Liver (tissue), 3 donors: ENCODE measurements at regions not wholly inside any gene's neighbourhood (a gene's known extent, or its start where the extent isn't known, plus 50 kb on each side); places are given as distances from the start of the nearest gene placed in this dataset.

ENCODE experiments used
- FOXA1 ChIP-seq: IDR thresholded peaks from 2 replicates; pipeline ENCODE4 v1.6.1; 2016; ENCODE audit warnings: antibody characterized with exemption
- GABPA ChIP-seq, 2 donors: IDR thresholded peaks in 1 of 2; conservative IDR thresholded peaks in 1 of 2; 2 replicates each; pipeline ENCODE4 v1.6.1; 2016; ENCODE audit warnings: antibody characterized with exemption in 2 of 2, mild to moderate bottlenecking in 1 of 2, moderate library complexity in 1 of 2
- JUND ChIP-seq, 2 donors: IDR thresholded peaks; 2 replicates each; pipeline ENCODE4 v1.6.1; 2016; ENCODE audit warnings: antibody characterized with exemption in 2 of 2
- TAF1 ChIP-seq: conservative IDR thresholded peaks from 2 replicates; pipeline ENCODE4 v1.6.1; 2016; ENCODE audit warnings: antibody characterized with exemption, mild to moderate bottlenecking
- YY1 ChIP-seq: IDR thresholded peaks from 2 replicates; pipeline ENCODE4 v1.6.1; 2016; ENCODE audit warnings: antibody characterized with exemption, mild to moderate bottlenecking
- TF ChIP-seq, protein P1 (sequence below): fragments of 150-350 bp; IDR thresholded peaks from 2 replicates; pipeline ENCODE4 v1.5.1; 2017; ENCODE audit warnings: improper control_type of control experiment, low read depth, low read length; ENCODE audit not compliant: missing input control
- TF ChIP-seq, protein P2 (sequence below): IDR thresholded peaks from 2 replicates; pipeline ENCODE4 v1.6.1; 2016; ENCODE audit warnings: antibody characterized with exemption
- TF ChIP-seq, protein P3 (sequence below): IDR thresholded peaks from 2 replicates; pipeline ENCODE4 v1.6.1; 2016; ENCODE audit warnings: antibody characterized with exemption, mild to moderate bottlenecking
- TF ChIP-seq, protein P4 (sequence below): IDR thresholded peaks from 2 replicates; pipeline ENCODE4 v1.6.1; 2016; ENCODE audit warnings: antibody characterized with exemption
- TF ChIP-seq, protein P5 (sequence below): IDR thresholded peaks from 2 replicates; pipeline ENCODE4 v1.6.1; 2016; ENCODE audit warnings: antibody characterized with exemption
- donor health status: healthy.
- donor health status: healthy.

DNA sequence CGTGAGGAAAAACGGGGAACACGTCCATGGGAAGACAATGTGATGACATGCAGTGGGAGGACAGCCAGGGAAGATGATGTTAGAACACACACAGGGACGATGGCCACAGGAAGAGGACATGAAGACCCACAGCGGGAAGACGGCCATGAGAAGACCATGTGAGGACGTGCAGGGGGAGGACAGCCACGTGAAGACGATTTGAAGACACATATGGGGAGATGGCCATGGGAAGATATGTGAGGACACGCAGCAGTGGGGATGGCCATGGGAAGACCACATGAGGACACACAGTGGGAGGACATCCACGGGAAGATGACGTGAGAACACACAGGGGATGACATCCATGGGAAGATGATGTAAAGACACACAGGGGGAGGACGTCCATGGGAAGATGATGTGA, 83.8 kb downstream of the UQCRFS1 start:
- TF ChIP-seq, protein P1, sequence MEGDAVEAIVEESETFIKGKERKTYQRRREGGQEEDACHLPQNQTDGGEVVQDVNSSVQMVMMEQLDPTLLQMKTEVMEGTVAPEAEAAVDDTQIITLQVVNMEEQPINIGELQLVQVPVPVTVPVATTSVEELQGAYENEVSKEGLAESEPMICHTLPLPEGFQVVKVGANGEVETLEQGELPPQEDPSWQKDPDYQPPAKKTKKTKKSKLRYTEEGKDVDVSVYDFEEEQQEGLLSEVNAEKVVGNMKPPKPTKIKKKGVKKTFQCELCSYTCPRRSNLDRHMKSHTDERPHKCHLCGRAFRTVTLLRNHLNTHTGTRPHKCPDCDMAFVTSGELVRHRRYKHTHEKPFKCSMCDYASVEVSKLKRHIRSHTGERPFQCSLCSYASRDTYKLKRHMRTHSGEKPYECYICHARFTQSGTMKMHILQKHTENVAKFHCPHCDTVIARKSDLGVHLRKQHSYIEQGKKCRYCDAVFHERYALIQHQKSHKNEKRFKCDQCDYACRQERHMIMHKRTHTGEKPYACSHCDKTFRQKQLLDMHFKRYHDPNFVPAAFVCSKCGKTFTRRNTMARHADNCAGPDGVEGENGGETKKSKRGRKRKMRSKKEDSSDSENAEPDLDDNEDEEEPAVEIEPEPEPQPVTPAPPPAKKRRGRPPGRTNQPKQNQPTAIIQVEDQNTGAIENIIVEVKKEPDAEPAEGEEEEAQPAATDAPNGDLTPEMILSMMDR = no peak
- TF ChIP-seq, protein P2, sequence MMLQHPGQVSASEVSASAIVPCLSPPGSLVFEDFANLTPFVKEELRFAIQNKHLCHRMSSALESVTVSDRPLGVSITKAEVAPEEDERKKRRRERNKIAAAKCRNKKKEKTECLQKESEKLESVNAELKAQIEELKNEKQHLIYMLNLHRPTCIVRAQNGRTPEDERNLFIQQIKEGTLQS = no peak
- TF ChIP-seq FOXA1 (no peak), YY1 (no peak), GABPA (IDR thresholded peaks at IDR 0.05 in 1 of 2, conservative IDR thresholded peaks at IDR 0.05 in 1 of 2) (no peak), TAF1 (no peak), JUND (IDR thresholded peaks at IDR 0.05) (no peak)
- TF ChIP-seq, protein P3, sequence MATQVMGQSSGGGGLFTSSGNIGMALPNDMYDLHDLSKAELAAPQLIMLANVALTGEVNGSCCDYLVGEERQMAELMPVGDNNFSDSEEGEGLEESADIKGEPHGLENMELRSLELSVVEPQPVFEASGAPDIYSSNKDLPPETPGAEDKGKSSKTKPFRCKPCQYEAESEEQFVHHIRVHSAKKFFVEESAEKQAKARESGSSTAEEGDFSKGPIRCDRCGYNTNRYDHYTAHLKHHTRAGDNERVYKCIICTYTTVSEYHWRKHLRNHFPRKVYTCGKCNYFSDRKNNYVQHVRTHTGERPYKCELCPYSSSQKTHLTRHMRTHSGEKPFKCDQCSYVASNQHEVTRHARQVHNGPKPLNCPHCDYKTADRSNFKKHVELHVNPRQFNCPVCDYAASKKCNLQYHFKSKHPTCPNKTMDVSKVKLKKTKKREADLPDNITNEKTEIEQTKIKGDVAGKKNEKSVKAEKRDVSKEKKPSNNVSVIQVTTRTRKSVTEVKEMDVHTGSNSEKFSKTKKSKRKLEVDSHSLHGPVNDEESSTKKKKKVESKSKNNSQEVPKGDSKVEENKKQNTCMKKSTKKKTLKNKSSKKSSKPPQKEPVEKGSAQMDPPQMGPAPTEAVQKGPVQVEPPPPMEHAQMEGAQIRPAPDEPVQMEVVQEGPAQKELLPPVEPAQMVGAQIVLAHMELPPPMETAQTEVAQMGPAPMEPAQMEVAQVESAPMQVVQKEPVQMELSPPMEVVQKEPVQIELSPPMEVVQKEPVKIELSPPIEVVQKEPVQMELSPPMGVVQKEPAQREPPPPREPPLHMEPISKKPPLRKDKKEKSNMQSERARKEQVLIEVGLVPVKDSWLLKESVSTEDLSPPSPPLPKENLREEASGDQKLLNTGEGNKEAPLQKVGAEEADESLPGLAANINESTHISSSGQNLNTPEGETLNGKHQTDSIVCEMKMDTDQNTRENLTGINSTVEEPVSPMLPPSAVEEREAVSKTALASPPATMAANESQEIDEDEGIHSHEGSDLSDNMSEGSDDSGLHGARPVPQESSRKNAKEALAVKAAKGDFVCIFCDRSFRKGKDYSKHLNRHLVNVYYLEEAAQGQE = no peak
- TF ChIP-seq, protein P4, sequence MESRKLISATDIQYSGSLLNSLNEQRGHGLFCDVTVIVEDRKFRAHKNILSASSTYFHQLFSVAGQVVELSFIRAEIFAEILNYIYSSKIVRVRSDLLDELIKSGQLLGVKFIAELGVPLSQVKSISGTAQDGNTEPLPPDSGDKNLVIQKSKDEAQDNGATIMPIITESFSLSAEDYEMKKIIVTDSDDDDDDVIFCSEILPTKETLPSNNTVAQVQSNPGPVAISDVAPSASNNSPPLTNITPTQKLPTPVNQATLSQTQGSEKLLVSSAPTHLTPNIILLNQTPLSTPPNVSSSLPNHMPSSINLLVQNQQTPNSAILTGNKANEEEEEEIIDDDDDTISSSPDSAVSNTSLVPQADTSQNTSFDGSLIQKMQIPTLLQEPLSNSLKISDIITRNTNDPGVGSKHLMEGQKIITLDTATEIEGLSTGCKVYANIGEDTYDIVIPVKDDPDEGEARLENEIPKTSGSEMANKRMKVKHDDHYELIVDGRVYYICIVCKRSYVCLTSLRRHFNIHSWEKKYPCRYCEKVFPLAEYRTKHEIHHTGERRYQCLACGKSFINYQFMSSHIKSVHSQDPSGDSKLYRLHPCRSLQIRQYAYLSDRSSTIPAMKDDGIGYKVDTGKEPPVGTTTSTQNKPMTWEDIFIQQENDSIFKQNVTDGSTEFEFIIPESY = no peak
- TF ChIP-seq, protein P5, sequence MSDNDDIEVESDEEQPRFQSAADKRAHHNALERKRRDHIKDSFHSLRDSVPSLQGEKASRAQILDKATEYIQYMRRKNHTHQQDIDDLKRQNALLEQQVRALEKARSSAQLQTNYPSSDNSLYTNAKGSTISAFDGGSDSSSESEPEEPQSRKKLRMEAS = no peak
